ENCODE measurements at regions not wholly inside any gene's neighbourhood (a gene's known extent, or its start where the extent isn't known, plus 50 kb on each side); places are given as distances from the start of the nearest gene placed in this dataset.

GRCh38 chr4:151998723-151999122, 237.9 kb upstream of the GATB start:
- peaks cover 0 to 7% (median 0%) of the 10 kb centered on the region in 8 donors for H3K9me3 ChIP-seq

GRCh38 chr4:151997461-151997860, 236.7 kb upstream of the GATB start:
- intact Hi-C loops (cut with DNase I; ENCODE audit: low total_unique reads) = no loop called here
- no peaks in the 10 kb centered on the region for H3K36me3 ChIP-seq
- H3K27ac ChIP-seq = no peak overlapping the region
- 77 to 96% (median 92%) methylated on average over 1 to 2 of the region's 2 CpGs for WGBS, 5 donors
- TF ChIP-seq POLR2A (IDR thresholded peaks at IDR 0.05) (no peak), POLR2AphosphoS5 (IDR thresholded peaks at IDR 0.05) (no peak), CTCF (IDR thresholded peaks at IDR 0.05 in 8 of 11, conservative IDR thresholded peaks at IDR 0.05 in 3 of 11) (no peak)
- H3K9me3 ChIP-seq = peaks cover 0 to 7% (median 0%) of the 10 kb centered on the region in 8 donors
- H3K27me3 ChIP-seq (replicated peaks in 1 of 7) = no peaks in the 10 kb centered on the region
- peaks cover 0 to 14% (median 0%) of the 10 kb centered on the region in 6 donors for H3K4me1 ChIP-seq
- no peak for DNase-seq
- H3K4me3 ChIP-seq = no peak overlapping the region

More at GRCh38 chr4:151998723-151999122, 237.9 kb upstream of the GATB start:
- intact Hi-C loops (cut with DNase I; ENCODE audit: low total_unique reads) = no loop called here
- Histone ChIP-seq H3K27me3 (replicated peaks in 1 of 7) (no peaks in the 10 kb centered on the region), H3K4me1 (peaks cover 0 to 2% (median 0%) of the 10 kb centered on the region in 6 donors), H3K4me3 (no peak overlapping the region), H3K36me3 (no peaks in the 10 kb centered on the region), H3K27ac (no peak overlapping the region)
- DNase-seq = no peak
- WGBS, 5 donors = 82 to 96% (median 90%) methylated on average over 9 of the region's 9 CpGs
- no peak for TF ChIP-seq POLR2AphosphoS5 (IDR thresholded peaks at IDR 0.05)
- no peak for TF ChIP-seq POLR2A (IDR thresholded peaks at IDR 0.05)
- TF ChIP-seq CTCF (IDR thresholded peaks at IDR 0.05 in 8 of 11, conservative IDR thresholded peaks at IDR 0.05 in 3 of 11) = no peak

- Histone ChIP-seq H3K27ac (no peak overlapping the region), H3K4me3 (no peak overlapping the region), H3K4me1 (peaks cover 6 to 34% (median 16%) of the 10 kb centered on the region in 6 donors), H3K9me3 (peaks cover 0 to 7% (median 0%) of the 10 kb centered on the region in 8 donors), H3K36me3 (no peaks in the 10 kb centered on the region), H3K27me3 (replicated peaks in 1 of 7) (no peaks in the 10 kb centered on the region)
- intact Hi-C loops (cut with DNase I; ENCODE audit: low total_unique reads) = no loop called here
- no peak for DNase-seq
- TF ChIP-seq POLR2AphosphoS5 (IDR thresholded peaks at IDR 0.05) (no peak), CTCF (IDR thresholded peaks at IDR 0.05 in 8 of 11, conservative IDR thresholded peaks at IDR 0.05 in 3 of 11) (no peak), POLR2A (IDR thresholded peaks at IDR 0.05) (no peak)
- WGBS, 5 donors = 84 to 99% (median 98%) methylated on average over 3 of the region's 3 CpGs
Observed at GRCh38 chr4:151994429-151994828, 233.6 kb upstream of the GATB start.

- Histone ChIP-seq H3K4me3 (no peak overlapping the region), H3K36me3 (no peaks in the 10 kb centered on the region), H3K27ac (no peak overlapping the region), H3K4me1 (peaks cover 6 to 34% (median 16%) of the 10 kb centered on the region in 6 donors), H3K27me3 (replicated peaks in 1 of 7) (no peaks in the 10 kb centered on the region), H3K9me3 (peaks cover 0 to 7% (median 0%) of the 10 kb centered on the region in 8 donors)
- intact Hi-C loops (cut with DNase I; ENCODE audit: low total_unique reads) = no loop called here
- no peak for DNase-seq
- 62 to 79% (median 72%) methylated on average over 8 of the region's 8 CpGs for WGBS, 5 donors
- TF ChIP-seq POLR2AphosphoS5 (IDR thresholded peaks at IDR 0.05) (no peak), POLR2A (IDR thresholded peaks at IDR 0.05) (no peak), CTCF (IDR thresholded peaks at IDR 0.05 in 8 of 11, conservative IDR thresholded peaks at IDR 0.05 in 3 of 11) (no peak)
Observed at GRCh38 chr4:151993521-151993920, 232.7 kb upstream of the GATB start.
